ENCODE measurements at regions not wholly inside any gene's neighbourhood (a gene's known extent, or its start where the extent isn't known, plus 50 kb on each side); places are given as distances from the start of the nearest gene placed in this dataset.

DNA sequence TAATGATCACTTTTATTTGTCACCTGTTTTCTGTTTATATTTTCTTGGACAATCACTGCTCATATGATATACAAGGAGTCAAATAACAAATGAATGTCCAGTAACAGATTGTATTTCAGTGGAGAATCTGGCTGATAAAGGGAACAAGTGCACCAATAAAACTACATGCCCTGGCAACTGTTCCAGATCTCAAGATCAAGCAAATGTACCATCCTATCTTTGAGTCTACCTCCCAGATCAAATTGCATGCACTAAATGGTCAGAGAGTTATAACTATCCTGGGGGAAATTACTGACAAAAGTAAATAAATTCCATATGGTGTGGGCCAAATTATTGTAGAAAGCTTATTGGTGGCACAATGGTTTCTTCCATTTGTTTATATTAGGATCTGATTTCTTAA, 452.8 kb downstream of the MBD2 start:
- no peaks in the 10 kb centered on the region for H3K4me1 Mint-ChIP-seq (ENCODE audit: low read depth in 2 of 2)
- peaks cover 2% of the 10 kb centered on the region for H3K36me3 Mint-ChIP-seq (ENCODE audit: insufficient read depth)
- ATAC-seq (replicated peaks) (no peak), DNase-seq (no peak)
- no peak overlapping the region for H3K27ac Mint-ChIP-seq
- H3K4me3 Mint-ChIP-seq, result no peak overlapping the region
- peaks cover 5 to 14% of the 10 kb centered on the region in 2 donors for H3K9me3 Mint-ChIP-seq
- H3K27me3 Mint-ChIP-seq, result no peaks in the 10 kb centered on the region

GRCh38 chr18:53765211-53765610, 459.3 kb downstream of the MBD2 start:
- ATAC-seq (replicated peaks), result no peak
- Mint-ChIP-seq H3K4me3 (no peak overlapping the region), H3K27me3 (no peaks in the 10 kb centered on the region), H3K9me3 (peaks cover 3 to 7% of the 10 kb centered on the region in 2 donors), H3K36me3 (ENCODE audit: insufficient read depth) (peaks cover 1% of the 10 kb centered on the region), H3K27ac (no peak overlapping the region), H3K4me1 (ENCODE audit: low read depth in 2 of 2) (no peaks in the 10 kb centered on the region)
- no peak for DNase-seq

GRCh38 chr18:53764086-53764485, 460.4 kb downstream of the MBD2 start:
- no peaks in the 10 kb centered on the region for H3K36me3 Mint-ChIP-seq (ENCODE audit: insufficient read depth)
- H3K27ac Mint-ChIP-seq, result no peak overlapping the region

GRCh38 chr18:53757328-53757727, 467.1 kb downstream of the MBD2 start:
- ATAC-seq (replicated peaks), result no peak
- Mint-ChIP-seq H3K9me3 (peaks cover 6% of the 10 kb centered on the region in 2 donors), H3K36me3 (ENCODE audit: insufficient read depth) (no peaks in the 10 kb centered on the region), H3K27me3 (no peaks in the 10 kb centered on the region), H3K4me3 (no peak overlapping the region), H3K4me1 (ENCODE audit: low read depth in 2 of 2) (no peaks in the 10 kb centered on the region), H3K27ac (no peak overlapping the region)
- DNase-seq, result no peak

More at GRCh38 chr18:53764086-53764485, 460.4 kb downstream of the MBD2 start:
- no peaks in the 10 kb centered on the region for H3K27me3 Mint-ChIP-seq
- H3K4me1 Mint-ChIP-seq (ENCODE audit: low read depth in 2 of 2), result no peaks in the 10 kb centered on the region
- ATAC-seq (replicated peaks) (no peak), DNase-seq (no peak)
- no peak overlapping the region for H3K4me3 Mint-ChIP-seq
- peaks cover 5 to 7% of the 10 kb centered on the region in 2 donors for H3K9me3 Mint-ChIP-seq

- Mint-ChIP-seq H3K4me1 (ENCODE audit: low read depth in 2 of 2) (no peaks in the 10 kb centered on the region), H3K4me3 (no peak overlapping the region), H3K27ac (no peak overlapping the region), H3K27me3 (no peaks in the 10 kb centered on the region), H3K9me3 (peaks cover 6% of the 10 kb centered on the region in 2 donors), H3K36me3 (ENCODE audit: insufficient read depth) (no peaks in the 10 kb centered on the region)
- DNase-seq (no peak), ATAC-seq (replicated peaks) (no peak)
These were observed 467.9 kb downstream of the MBD2 start for GRCh38 chr18:53756610-53756972.

GRCh38 chr18:53755914-53756609, 468.4 kb downstream of the MBD2 start:
- ATAC-seq (replicated peaks) (no peak), DNase-seq (no peak)
- H3K27ac Mint-ChIP-seq, result no peak overlapping the region
- no peaks in the 10 kb centered on the region for H3K4me1 Mint-ChIP-seq (ENCODE audit: low read depth in 2 of 2)
- peaks cover 6% of the 10 kb centered on the region in 2 donors for H3K9me3 Mint-ChIP-seq
- H3K36me3 Mint-ChIP-seq (ENCODE audit: insufficient read depth), result no peaks in the 10 kb centered on the region
- H3K4me3 Mint-ChIP-seq, result no peak overlapping the region
- H3K27me3 Mint-ChIP-seq, result no peaks in the 10 kb centered on the region

GRCh38 chr18:53754154-53754553, 470.3 kb downstream of the MBD2 start:
- Mint-ChIP-seq H3K4me3 (no peak overlapping the region), H3K9me3 (peaks cover 5 to 6% of the 10 kb centered on the region in 2 donors), H3K27ac (no peak overlapping the region), H3K4me1 (ENCODE audit: low read depth in 2 of 2) (no peaks in the 10 kb centered on the region), H3K36me3 (ENCODE audit: insufficient read depth) (no peaks in the 10 kb centered on the region), H3K27me3 (no peaks in the 10 kb centered on the region)
- no peak for ATAC-seq (replicated peaks)
- DNase-seq, result no peak

DNA sequence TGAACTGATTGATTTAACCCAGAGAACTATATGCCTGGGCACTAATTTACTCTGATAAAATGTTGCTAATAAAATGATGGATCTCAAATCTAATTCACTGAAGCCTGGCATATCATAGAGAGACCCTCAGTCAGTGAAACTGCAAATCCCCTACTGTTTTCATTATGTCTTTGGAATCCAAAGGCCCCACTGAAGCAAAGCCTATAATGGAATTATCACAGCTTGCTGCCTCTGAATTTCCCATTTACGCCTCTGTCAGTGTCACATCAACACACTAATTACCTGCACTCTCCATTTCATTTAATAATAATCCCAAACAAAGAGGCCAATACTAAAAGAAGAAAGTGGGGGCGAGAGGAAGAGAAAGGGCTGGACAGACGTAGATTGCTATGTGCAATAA, 470.9 kb downstream of the MBD2 start:
- no peak for ATAC-seq (replicated peaks)
- H3K9me3 Mint-ChIP-seq, result peaks cover 5 to 6% of the 10 kb centered on the region in 2 donors
- H3K4me3 Mint-ChIP-seq, result no peak overlapping the region
- H3K27me3 Mint-ChIP-seq, result no peaks in the 10 kb centered on the region
- H3K27ac Mint-ChIP-seq, result no peak overlapping the region
- DNase-seq, result no peak
- H3K4me1 Mint-ChIP-seq (ENCODE audit: low read depth in 2 of 2), result no peaks in the 10 kb centered on the region
- no peaks in the 10 kb centered on the region for H3K36me3 Mint-ChIP-seq (ENCODE audit: insufficient read depth)

DNA sequence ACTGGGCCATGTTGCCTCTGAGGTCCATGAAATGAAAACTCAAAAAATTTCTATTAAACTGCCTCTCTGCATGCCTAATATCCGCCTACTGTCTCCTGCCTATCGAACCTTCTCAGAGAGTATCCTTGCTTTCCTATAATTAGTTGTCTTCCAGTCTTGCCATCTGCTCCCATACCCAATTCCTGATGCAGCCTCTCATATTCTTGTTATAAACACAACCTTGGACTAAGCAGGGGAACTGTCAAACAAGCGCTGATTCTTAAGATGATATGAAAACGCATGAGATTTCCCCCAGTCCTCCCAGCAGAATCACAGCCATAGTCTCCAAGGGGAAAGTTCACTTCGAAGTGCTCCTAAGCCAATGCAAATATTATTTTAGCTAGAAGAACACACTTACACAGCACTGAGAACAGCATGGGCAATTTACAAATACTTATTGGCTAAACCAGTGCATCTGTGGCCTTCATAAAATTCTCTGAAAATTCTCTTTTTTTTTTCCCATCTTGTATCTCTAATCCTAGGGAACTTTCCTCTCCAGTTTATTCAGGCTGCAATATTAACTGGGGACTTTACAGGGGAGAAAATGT, 471.6 kb downstream of the MBD2 start:
- Mint-ChIP-seq H3K27ac (no peak overlapping the region), H3K36me3 (ENCODE audit: insufficient read depth) (no peaks in the 10 kb centered on the region), H3K27me3 (no peaks in the 10 kb centered on the region), H3K4me1 (ENCODE audit: low read depth in 2 of 2) (no peaks in the 10 kb centered on the region), H3K9me3 (peaks cover 1 to 5% of the 10 kb centered on the region in 2 donors), H3K4me3 (no peak overlapping the region)
- DNase-seq, result no peak
- no peak for ATAC-seq (replicated peaks)

DNA sequence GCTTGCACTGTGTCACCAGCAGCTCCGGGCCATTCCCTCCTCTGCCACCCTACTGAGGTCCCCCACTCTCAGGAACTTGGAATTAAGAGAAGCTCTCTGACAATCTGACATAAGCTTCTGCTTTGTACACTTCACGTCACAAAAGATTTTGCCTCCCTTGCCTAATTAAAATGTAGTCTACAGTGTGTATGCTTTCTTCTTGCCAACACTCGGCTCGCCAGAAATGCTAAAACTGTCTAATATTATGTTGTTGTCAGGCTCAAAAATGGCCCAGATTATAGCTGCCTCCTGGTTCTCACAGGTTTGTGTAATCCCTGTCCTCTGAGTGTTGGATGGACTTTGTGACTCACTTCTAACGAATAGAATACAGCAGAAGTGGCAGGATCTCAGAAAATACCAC, 474.7 kb downstream of the MBD2 start:
- no peaks in the 10 kb centered on the region for H3K27me3 Mint-ChIP-seq
- peaks cover 5 to 9% of the 10 kb centered on the region in 2 donors for H3K9me3 Mint-ChIP-seq
- no peak for DNase-seq
- H3K27ac Mint-ChIP-seq, result no peak overlapping the region
- ATAC-seq (replicated peaks), result no peak
- H3K36me3 Mint-ChIP-seq (ENCODE audit: insufficient read depth), result no peaks in the 10 kb centered on the region
- H3K4me3 Mint-ChIP-seq, result no peak overlapping the region
- H3K4me1 Mint-ChIP-seq (ENCODE audit: low read depth in 2 of 2), result no peaks in the 10 kb centered on the region

GRCh38 chr18:53747663-53748160, 476.8 kb downstream of the MBD2 start:
- Mint-ChIP-seq H3K9me3 (peaks cover 6 to 9% of the 10 kb centered on the region in 2 donors), H3K4me1 (ENCODE audit: low read depth in 2 of 2) (no peaks in the 10 kb centered on the region), H3K27ac (no peak overlapping the region), H3K27me3 (no peaks in the 10 kb centered on the region), H3K4me3 (no peak overlapping the region), H3K36me3 (ENCODE audit: insufficient read depth) (no peaks in the 10 kb centered on the region)
- no peak for ATAC-seq (replicated peaks)
- DNase-seq, result no peak

DNA sequence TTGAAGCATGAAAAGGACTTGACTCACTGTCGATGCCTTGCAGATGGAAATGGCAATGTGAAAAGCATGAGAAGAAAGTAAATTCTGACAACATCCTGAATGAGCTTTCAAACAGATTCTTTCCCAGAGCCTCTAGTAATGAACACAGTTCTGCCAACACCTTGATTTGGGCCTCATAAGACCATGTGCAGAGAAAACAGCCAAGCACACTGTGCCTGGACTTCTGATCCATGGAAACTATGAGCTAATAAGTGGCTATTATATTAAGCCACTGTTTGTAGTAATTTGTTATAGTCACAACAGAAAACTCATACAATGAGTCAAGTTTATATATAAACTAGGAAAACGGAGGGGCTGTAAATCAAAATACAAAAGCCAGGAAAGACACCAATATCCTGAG, 477.3 kb downstream of the MBD2 start:
- no peaks in the 10 kb centered on the region for H3K4me1 Mint-ChIP-seq (ENCODE audit: low read depth in 2 of 2)
- H3K27ac Mint-ChIP-seq, result no peak overlapping the region
- ATAC-seq (replicated peaks) (no peak), DNase-seq (no peak)
- H3K9me3 Mint-ChIP-seq, result peaks cover 6 to 9% of the 10 kb centered on the region in 2 donors
- no peaks in the 10 kb centered on the region for H3K36me3 Mint-ChIP-seq (ENCODE audit: insufficient read depth)
- no peaks in the 10 kb centered on the region for H3K27me3 Mint-ChIP-seq
- H3K4me3 Mint-ChIP-seq, result no peak overlapping the region

- ATAC-seq (replicated peaks) (no peak), DNase-seq (no peak)
- no peak overlapping the region for H3K4me3 Mint-ChIP-seq
- no peak overlapping the region for H3K27ac Mint-ChIP-seq
- H3K36me3 Mint-ChIP-seq (ENCODE audit: insufficient read depth), result no peaks in the 10 kb centered on the region
- H3K9me3 Mint-ChIP-seq, result peaks cover 9 to 11% of the 10 kb centered on the region in 2 donors
- no peaks in the 10 kb centered on the region for H3K4me1 Mint-ChIP-seq (ENCODE audit: low read depth in 2 of 2)
- no peaks in the 10 kb centered on the region for H3K27me3 Mint-ChIP-seq
These were observed 478.5 kb downstream of the MBD2 start for GRCh38 chr18:53745986-53746385.

- peaks cover 9% of the 10 kb centered on the region in 2 donors for H3K9me3 Mint-ChIP-seq
- no peak overlapping the region for H3K4me3 Mint-ChIP-seq
- no peak overlapping the region for H3K27ac Mint-ChIP-seq
- H3K27me3 Mint-ChIP-seq, result no peaks in the 10 kb centered on the region
- ATAC-seq (replicated peaks) (no peak), DNase-seq (no peak)
- H3K36me3 Mint-ChIP-seq (ENCODE audit: insufficient read depth), result no peaks in the 10 kb centered on the region
- H3K4me1 Mint-ChIP-seq (ENCODE audit: low read depth in 2 of 2), result no peaks in the 10 kb centered on the region
These were observed 479.1 kb downstream of the MBD2 start for GRCh38 chr18:53745224-53745967.

All from effector memory CD8-positive, alpha-beta T cell (primary cell).